SK-N-SH treated with all-trans-retinoic acid at 6 μM for 48 hours (cell line): ENCODE measurements at regions not wholly inside any gene's neighbourhood (a gene's known extent, or its start where the extent isn't known, plus 50 kb on each side); places are given as distances from the start of the nearest gene placed in this dataset.

ENCODE experiments used
- ATAC-seq: fragments of 200-7000 bp; cut with Tn5 transposase; 3 replicates; pipeline ENCODE4 v1.9.1; 2020; ENCODE audit warnings: mild to moderate bottlenecking, moderate library complexity
- ARNTL ChIP-seq: fragments of 450-650 bp; formaldehyde crosslinking; IDR thresholded peaks from 2 replicates; pipeline ENCODE4 v1.5.0; 2020; ENCODE audit warnings: low read depth, mild to moderate bottlenecking, moderate library complexity, borderline replicate concordance
- BACH2 ChIP-seq: fragments of 250-450 bp; sonication (Bioruptor Pico); IDR thresholded peaks from 2 replicates; pipeline ENCODE4 v1.9.0; 2021; ENCODE audit warnings: mild to moderate bottlenecking, borderline replicate concordance
- CSDC2 ChIP-seq: fragments of 250-450 bp; sonication (Bioruptor Pico); IDR thresholded peaks from 2 replicates; pipeline ENCODE4 v1.5.0; 2020; ENCODE audit warnings: mild to moderate bottlenecking, moderate library complexity
- ESRRG ChIP-seq: fragments of 250-450 bp; sonication (Bioruptor Pico); IDR thresholded peaks from 2 replicates; pipeline ENCODE4 v1.6.1; 2021; ENCODE audit warnings: mild to moderate bottlenecking
- GLIS3 ChIP-seq: fragments of 250-450 bp; sonication (Bioruptor Pico); IDR thresholded peaks from 2 replicates; pipeline ENCODE4 v1.5.0; 2020; ENCODE audit warnings: mild to moderate bottlenecking, moderate library complexity
- ISL1 ChIP-seq: fragments of 250-450 bp; sonication (Bioruptor Pico); IDR thresholded peaks from 2 replicates; pipeline ENCODE4 v2.1.2; 2022; ENCODE audit warnings: mild to moderate bottlenecking, moderate library complexity
- OSR1 ChIP-seq: fragments of 250-450 bp; sonication (Bioruptor Pico); IDR thresholded peaks from 2 replicates; pipeline ENCODE4 v1.8.0; 2022; ENCODE audit warnings: moderate library complexity, mild to moderate bottlenecking, inconsistent platforms
- PPARA ChIP-seq: fragments of 250-450 bp; sonication (Bioruptor Pico); IDR thresholded peaks from 2 replicates; pipeline ENCODE4 v1.5.0; 2020; ENCODE audit warnings: mild to moderate bottlenecking, borderline replicate concordance
- RARB ChIP-seq: fragments of 250-450 bp; sonication (Bioruptor Pico); IDR thresholded peaks from 2 replicates; pipeline ENCODE4 v1.8.0; 2021; ENCODE audit warnings: mild to moderate bottlenecking, moderate library complexity
- SNAI2 ChIP-seq: fragments of 250-450 bp; sonication (Bioruptor Pico); IDR thresholded peaks from 2 replicates; pipeline ENCODE4 v1.5.0; 2020; ENCODE audit warnings: mild to moderate bottlenecking, moderate library complexity
- TCF4 ChIP-seq: fragments of 250-450 bp; sonication (Bioruptor Pico); IDR thresholded peaks from 2 replicates; pipeline ENCODE4 v1.8.0; 2021; ENCODE audit warnings: mild to moderate bottlenecking, moderate library complexity, borderline replicate concordance
- TOX ChIP-seq: fragments of 250-450 bp; sonication (Bioruptor Pico); IDR thresholded peaks from 2 replicates; pipeline ENCODE4 v1.8.0; 2021; ENCODE audit warnings: mild to moderate bottlenecking, moderate library complexity, borderline replicate concordance
- ZFP3 ChIP-seq: fragments of 250-450 bp; sonication (Bioruptor Pico); IDR thresholded peaks from 2 replicates; pipeline ENCODE4 v1.5.0; 2020; ENCODE audit warnings: mild to moderate bottlenecking, moderate library complexity
- ZFP30 ChIP-seq: fragments of 450-650 bp; formaldehyde crosslinking; IDR thresholded peaks from 2 replicates; pipeline ENCODE4 v1.5.0; 2022; ENCODE audit warnings: mild to moderate bottlenecking, moderate library complexity
- ZNF565 ChIP-seq: fragments of 450-650 bp; formaldehyde crosslinking; conservative IDR thresholded peaks from 2 replicates; pipeline ENCODE4 v1.5.0; 2020; ENCODE audit warnings: low read depth, mild to moderate bottlenecking, moderate library complexity
- ZNF70 ChIP-seq: fragments of 450-650 bp; formaldehyde crosslinking; IDR thresholded peaks from 2 replicates; pipeline ENCODE4 v1.5.0; 2020; ENCODE audit warnings: mild to moderate bottlenecking, moderate library complexity
- ZNF8 ChIP-seq: fragments of 450-650 bp; formaldehyde crosslinking; IDR thresholded peaks from 2 replicates; pipeline ENCODE4 v1.5.0; 2020; ENCODE audit warnings: mild to moderate bottlenecking, moderate library complexity
- TF ChIP-seq, protein P1 (sequence below): fragments of 250-450 bp; sonication (Bioruptor Pico); IDR thresholded peaks from 2 replicates; pipeline ENCODE4 v1.5.1; 2021; ENCODE audit warnings: mild to moderate bottlenecking, moderate library complexity
- TF ChIP-seq, protein P2 (sequence below): fragments of 250-450 bp; sonication (Bioruptor Pico); IDR thresholded peaks from 2 replicates; pipeline ENCODE4 v1.5.0; 2020; ENCODE audit warnings: mild to moderate bottlenecking, moderate library complexity
- TF ChIP-seq, protein P3 (sequence below): fragments of 250-450 bp; sonication (Bioruptor Pico); IDR thresholded peaks from 2 replicates; pipeline ENCODE4 v1.8.0; 2021; ENCODE audit warnings: low read depth, mild to moderate bottlenecking, moderate library complexity, borderline replicate concordance

DNA sequence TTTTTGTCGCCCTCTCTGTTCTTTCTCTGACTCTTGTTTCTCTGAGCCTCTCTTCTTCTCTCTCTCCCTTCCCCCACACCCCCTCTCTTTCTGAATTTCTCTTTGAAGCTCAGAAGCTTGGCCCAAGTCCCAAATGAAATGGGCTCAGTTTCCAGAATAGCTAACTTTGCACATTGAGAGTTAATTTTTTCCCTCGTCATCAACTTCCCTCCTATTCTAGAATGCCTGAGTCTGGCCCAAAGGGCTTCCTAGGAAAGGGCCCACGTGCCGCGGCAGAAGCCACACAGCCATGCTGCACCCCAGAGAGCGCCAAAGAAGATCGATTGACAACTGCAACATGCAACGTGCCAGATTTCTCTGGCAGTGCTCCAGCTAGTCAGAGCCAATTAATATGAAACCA is 588.8 kb upstream of the KLF4 start:
- no peak for ATAC-seq
- TF ChIP-seq ZNF8 (CRISPR knock-in tag) (no peak), ZFP3 (CRISPR knock-in tag) (no peak), ZNF70 (CRISPR knock-in tag) (no peak), GLIS3 (CRISPR knock-in tag) (no peak), ZFP30 (CRISPR knock-in tag) (no peak), RARB (no peak), OSR1 (CRISPR knock-in tag) (no peak), PPARA (CRISPR knock-in tag) (no peak), SNAI2 (no peak), TOX (CRISPR knock-in tag) (no peak), ZNF565 (no peak), TCF4 (CRISPR knock-in tag) (no peak), BACH2 (no peak), ISL1 (CRISPR knock-in tag) (no peak), ARNTL (CRISPR knock-in tag) (no peak)
- TF ChIP-seq, protein P1, sequence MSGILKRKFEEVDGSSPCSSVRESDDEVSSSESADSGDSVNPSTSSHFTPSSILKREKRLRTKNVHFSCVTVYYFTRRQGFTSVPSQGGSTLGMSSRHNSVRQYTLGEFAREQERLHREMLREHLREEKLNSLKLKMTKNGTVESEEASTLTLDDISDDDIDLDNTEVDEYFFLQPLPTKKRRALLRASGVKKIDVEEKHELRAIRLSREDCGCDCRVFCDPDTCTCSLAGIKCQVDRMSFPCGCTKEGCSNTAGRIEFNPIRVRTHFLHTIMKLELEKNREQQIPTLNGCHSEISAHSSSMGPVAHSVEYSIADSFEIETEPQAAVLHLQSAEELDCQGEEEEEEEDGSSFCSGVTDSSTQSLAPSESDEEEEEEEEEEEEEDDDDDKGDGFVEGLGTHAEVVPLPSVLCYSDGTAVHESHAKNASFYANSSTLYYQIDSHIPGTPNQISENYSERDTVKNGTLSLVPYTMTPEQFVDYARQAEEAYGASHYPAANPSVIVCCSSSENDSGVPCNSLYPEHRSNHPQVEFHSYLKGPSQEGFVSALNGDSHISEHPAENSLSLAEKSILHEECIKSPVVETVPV (CRISPR knock-in tag): no peak

DNA sequence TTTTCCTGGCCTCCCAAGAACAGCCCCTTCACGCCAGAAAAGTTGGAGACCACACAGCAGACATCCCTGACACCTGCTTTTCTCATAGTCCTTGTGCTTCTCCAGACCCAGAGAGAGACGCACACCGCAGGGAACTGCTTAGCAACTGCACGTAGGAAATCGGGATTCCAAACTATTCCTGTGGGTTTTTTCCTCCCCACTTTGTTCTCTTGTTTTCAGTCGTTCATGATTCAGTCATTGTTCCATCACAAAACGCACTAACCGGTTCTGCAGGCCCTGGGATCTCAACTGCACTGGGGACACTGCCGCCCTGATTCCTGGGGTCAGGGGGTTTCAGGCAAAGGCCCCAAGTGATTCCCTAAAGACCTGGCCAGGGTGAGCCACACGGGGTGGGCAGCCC is 588.0 kb upstream of the KLF4 start:
- no peak for ATAC-seq
- TF ChIP-seq, protein P2, sequence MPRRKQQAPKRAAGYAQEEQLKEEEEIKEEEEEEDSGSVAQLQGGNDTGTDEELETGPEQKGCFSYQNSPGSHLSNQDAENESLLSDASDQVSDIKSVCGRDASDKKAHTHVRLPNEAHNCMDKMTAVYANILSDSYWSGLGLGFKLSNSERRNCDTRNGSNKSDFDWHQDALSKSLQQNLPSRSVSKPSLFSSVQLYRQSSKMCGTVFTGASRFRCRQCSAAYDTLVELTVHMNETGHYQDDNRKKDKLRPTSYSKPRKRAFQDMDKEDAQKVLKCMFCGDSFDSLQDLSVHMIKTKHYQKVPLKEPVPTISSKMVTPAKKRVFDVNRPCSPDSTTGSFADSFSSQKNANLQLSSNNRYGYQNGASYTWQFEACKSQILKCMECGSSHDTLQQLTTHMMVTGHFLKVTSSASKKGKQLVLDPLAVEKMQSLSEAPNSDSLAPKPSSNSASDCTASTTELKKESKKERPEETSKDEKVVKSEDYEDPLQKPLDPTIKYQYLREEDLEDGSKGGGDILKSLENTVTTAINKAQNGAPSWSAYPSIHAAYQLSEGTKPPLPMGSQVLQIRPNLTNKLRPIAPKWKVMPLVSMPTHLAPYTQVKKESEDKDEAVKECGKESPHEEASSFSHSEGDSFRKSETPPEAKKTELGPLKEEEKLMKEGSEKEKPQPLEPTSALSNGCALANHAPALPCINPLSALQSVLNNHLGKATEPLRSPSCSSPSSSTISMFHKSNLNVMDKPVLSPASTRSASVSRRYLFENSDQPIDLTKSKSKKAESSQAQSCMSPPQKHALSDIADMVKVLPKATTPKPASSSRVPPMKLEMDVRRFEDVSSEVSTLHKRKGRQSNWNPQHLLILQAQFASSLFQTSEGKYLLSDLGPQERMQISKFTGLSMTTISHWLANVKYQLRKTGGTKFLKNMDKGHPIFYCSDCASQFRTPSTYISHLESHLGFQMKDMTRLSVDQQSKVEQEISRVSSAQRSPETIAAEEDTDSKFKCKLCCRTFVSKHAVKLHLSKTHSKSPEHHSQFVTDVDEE: no peak
- no peak for TF ChIP-seq ZNF8 (CRISPR knock-in tag)
- TF ChIP-seq PPARA (CRISPR knock-in tag): no peak
- no peak for TF ChIP-seq OSR1 (CRISPR knock-in tag)
- TF ChIP-seq ARNTL (CRISPR knock-in tag): no peak
- TF ChIP-seq BACH2: no peak
- TF ChIP-seq GLIS3 (CRISPR knock-in tag): no peak
- no peak for TF ChIP-seq TOX (CRISPR knock-in tag)
- no peak for TF ChIP-seq ZNF565
- TF ChIP-seq, protein P3, sequence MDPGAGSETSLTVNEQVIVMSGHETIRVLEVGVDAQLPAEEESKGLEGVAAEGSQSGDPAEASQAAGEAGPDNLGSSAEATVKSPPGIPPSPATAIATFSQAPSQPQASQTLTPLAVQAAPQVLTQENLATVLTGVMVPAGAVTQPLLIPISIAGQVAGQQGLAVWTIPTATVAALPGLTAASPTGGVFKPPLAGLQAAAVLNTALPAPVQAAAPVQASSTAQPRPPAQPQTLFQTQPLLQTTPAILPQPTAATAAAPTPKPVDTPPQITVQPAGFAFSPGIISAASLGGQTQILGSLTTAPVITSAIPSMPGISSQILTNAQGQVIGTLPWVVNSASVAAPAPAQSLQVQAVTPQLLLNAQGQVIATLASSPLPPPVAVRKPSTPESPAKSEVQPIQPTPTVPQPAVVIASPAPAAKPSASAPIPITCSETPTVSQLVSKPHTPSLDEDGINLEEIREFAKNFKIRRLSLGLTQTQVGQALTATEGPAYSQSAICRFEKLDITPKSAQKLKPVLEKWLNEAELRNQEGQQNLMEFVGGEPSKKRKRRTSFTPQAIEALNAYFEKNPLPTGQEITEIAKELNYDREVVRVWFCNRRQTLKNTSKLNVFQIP: no peak
- TF ChIP-seq, all 23 proteins: peak for 0

DNA sequence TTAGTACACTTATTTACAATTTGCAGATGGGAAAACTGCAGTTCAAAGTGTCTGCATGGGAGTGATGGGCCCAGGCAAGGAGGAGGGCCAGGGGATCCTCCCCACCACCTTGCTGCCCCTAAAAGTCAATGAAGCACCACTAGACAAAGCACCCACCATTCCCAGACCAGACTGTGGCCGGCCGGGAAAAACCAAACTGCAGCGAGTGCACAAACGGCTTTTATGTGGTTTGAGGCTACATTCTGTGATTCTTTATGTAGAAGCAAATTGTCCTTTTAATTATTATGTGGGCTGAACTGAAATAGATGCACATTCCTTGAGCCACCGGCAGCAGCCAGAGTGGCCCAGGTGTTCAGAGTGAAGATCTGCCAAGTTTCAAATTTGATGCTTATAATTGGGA is 585.3 kb upstream of the KLF4 start:
- TF ChIP-seq ZFP3 (CRISPR knock-in tag): no peak
- no peak for ATAC-seq

DNA sequence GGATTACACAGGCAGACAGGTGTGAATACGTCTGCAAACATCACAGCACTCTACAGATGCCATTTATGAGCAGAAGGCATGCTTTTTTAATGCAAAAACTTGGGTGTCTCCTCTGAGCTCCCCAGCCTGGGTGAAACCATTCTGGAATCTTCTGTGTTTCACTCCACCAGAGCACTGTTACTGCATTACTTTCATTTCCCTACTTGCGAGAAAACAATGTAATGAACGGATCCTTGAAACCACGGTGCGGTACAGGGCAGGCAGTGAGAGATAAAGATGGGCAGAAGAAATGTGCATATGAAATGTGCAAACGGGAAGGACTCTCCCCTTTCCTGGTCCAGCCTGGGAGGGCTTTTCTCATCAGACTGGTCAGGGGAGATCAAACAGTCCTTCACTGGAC is 584.3 kb upstream of the KLF4 start:
- no peak for ATAC-seq
- TF ChIP-seq ESRRG (no peak), SNAI2 (no peak), ZNF8 (CRISPR knock-in tag) (no peak), OSR1 (CRISPR knock-in tag) (no peak), ZFP3 (CRISPR knock-in tag) (no peak), CSDC2 (CRISPR knock-in tag) (no peak), ZNF70 (CRISPR knock-in tag) (no peak), ZNF565 (no peak), RARB (no peak), ZFP30 (CRISPR knock-in tag) (no peak)
- TF ChIP-seq, protein P3: no peak
- TF ChIP-seq, protein P2: no peak
